ENCODE measurements at regions not wholly inside any gene's neighbourhood (a gene's known extent, or its start where the extent isn't known, plus 50 kb on each side); places are given as distances from the start of the nearest gene placed in this dataset.

DNA sequence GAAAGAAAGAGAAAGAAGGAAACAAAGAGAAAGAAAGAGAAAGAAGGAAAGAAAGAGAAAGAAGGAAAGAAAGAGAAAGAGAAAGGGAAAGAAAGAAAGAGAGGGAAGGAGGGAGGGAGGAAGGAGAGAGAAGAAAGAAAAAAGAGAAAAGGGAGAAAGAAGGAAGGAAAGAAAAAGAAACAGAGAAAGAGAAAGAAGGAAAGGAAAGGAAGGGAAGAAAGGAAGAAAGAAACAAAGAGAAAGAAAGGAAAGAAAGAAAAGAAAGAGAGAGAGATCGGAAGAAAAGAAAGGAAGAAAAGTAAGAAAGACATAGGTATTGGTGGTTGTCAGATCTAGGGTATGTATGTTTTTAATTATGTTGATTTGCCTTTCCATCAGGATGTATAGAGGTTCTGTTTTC is 342.3 kb downstream of the FOXG1 start:
- Mint-ChIP-seq H3K4me1 (ENCODE audit: unreplicated experiment) (no peaks in the 10 kb centered on the region), H3K36me3 (ENCODE audit: unreplicated experiment) (no peaks in the 10 kb centered on the region), H3K27ac (ENCODE audit: unreplicated experiment) (no peak overlapping the region), H3K4me3 (ENCODE audit: unreplicated experiment) (no peak overlapping the region), H3K27me3 (ENCODE audit: unreplicated experiment) (no peaks in the 10 kb centered on the region), H3K9me3 (ENCODE audit: unreplicated experiment) (peaks cover 7% of the 10 kb centered on the region)
- TF ChIP-seq CTCF (IDR thresholded peaks at IDR 0.05), result no peak
- no peak for DNase-seq (ENCODE audit: extremely low spot score, unreplicated experiment)

DNA sequence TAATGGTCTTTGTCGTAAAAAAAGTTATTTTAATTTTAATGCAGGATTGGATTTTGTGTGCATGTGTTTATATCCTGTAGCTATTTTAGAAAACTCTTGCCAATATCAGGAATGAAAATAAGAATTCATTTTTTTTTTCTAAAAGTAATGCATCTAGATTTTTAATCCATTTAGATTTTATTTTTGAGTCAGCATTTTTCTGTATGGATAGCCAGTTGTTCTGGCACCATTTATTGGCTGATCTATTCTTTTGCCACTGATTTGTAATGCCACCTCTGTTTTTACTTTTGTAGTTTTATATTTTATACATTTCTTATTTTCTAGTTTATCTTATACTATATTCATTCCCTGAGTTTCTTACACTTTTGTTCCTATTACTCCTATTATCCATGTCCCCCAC is 343.0 kb downstream of the FOXG1 start:
- Mint-ChIP-seq H3K27me3 (ENCODE audit: unreplicated experiment) (no peaks in the 10 kb centered on the region), H3K27ac (ENCODE audit: unreplicated experiment) (no peak overlapping the region), H3K4me3 (ENCODE audit: unreplicated experiment) (no peak overlapping the region), H3K9me3 (ENCODE audit: unreplicated experiment) (peaks cover 7% of the 10 kb centered on the region), H3K4me1 (ENCODE audit: unreplicated experiment) (no peaks in the 10 kb centered on the region), H3K36me3 (ENCODE audit: unreplicated experiment) (no peaks in the 10 kb centered on the region)
- DNase-seq (ENCODE audit: extremely low spot score, unreplicated experiment), result no peak
- no peak for TF ChIP-seq CTCF (IDR thresholded peaks at IDR 0.05)

GRCh38 chr14:29111554-29111953 is 345.0 kb downstream of the FOXG1 start:
- no peak overlapping the region for H3K4me3 Mint-ChIP-seq (ENCODE audit: unreplicated experiment)
- no peaks in the 10 kb centered on the region for H3K9me3 Mint-ChIP-seq (ENCODE audit: unreplicated experiment)
- H3K27me3 Mint-ChIP-seq (ENCODE audit: unreplicated experiment), result no peaks in the 10 kb centered on the region
- no peak overlapping the region for H3K27ac Mint-ChIP-seq (ENCODE audit: unreplicated experiment)
- H3K36me3 Mint-ChIP-seq (ENCODE audit: unreplicated experiment), result no peaks in the 10 kb centered on the region
- TF ChIP-seq CTCF (IDR thresholded peaks at IDR 0.05), result no peak
- no peaks in the 10 kb centered on the region for H3K4me1 Mint-ChIP-seq (ENCODE audit: unreplicated experiment)
- no peak for DNase-seq (ENCODE audit: extremely low spot score, unreplicated experiment)

DNA sequence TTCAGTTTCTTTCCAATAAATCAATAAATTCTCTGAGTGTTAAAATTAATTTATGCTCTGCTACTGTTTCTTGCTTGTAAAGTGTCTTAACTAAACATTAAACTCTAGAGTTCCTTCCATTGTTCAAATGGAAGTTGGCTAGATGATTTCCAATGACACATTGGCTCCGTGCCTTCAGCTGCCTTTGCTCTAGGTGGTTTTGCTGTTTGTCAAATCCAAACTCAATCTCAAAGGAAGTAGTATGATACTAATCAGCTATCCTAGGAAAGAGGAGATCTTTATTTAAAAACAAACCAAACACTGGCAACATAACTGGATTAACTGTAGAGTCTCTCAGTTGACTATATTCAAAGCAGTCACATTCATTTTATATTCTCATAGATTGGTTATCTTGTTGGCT is 356.4 kb downstream of the FOXG1 start:
- TF ChIP-seq CTCF (IDR thresholded peaks at IDR 0.05), result no peak
- H3K4me3 Mint-ChIP-seq (ENCODE audit: unreplicated experiment), result no peak overlapping the region
- peaks cover 21% of the 10 kb centered on the region for H3K9me3 Mint-ChIP-seq (ENCODE audit: unreplicated experiment)
- no peaks in the 10 kb centered on the region for H3K4me1 Mint-ChIP-seq (ENCODE audit: unreplicated experiment)
- no peaks in the 10 kb centered on the region for H3K36me3 Mint-ChIP-seq (ENCODE audit: unreplicated experiment)
- no peak overlapping the region for H3K27ac Mint-ChIP-seq (ENCODE audit: unreplicated experiment)
- H3K27me3 Mint-ChIP-seq (ENCODE audit: unreplicated experiment), result no peaks in the 10 kb centered on the region
- no peak for DNase-seq (ENCODE audit: extremely low spot score, unreplicated experiment)

DNA sequence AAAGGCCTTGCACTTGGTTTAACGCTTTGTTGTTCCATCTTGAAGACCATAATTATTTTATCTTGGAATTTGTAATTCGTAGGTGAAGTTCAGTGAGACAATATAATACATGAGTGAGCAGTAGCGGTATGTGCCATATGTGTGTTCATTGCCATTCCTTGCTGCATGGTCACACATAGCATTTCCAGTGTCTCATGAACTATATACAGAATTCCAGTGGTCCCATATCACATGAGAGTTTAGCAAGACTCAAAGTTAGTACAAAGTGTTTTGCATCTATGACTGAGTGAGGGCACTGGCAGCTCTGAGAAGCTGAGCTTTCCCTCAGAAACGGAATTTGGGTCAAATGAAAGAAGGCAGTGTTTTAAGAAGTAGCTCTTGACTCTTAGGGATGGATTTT is 359.8 kb downstream of the FOXG1 start:
- Mint-ChIP-seq H3K27me3 (ENCODE audit: unreplicated experiment) (no peaks in the 10 kb centered on the region), H3K27ac (ENCODE audit: unreplicated experiment) (no peak overlapping the region), H3K36me3 (ENCODE audit: unreplicated experiment) (no peaks in the 10 kb centered on the region), H3K4me3 (ENCODE audit: unreplicated experiment) (no peak overlapping the region), H3K4me1 (ENCODE audit: unreplicated experiment) (no peaks in the 10 kb centered on the region), H3K9me3 (ENCODE audit: unreplicated experiment) (peaks cover 17% of the 10 kb centered on the region)
- TF ChIP-seq CTCF (IDR thresholded peaks at IDR 0.05), result no peak
- no peak for DNase-seq (ENCODE audit: extremely low spot score, unreplicated experiment)
